ENCODE measurements at regions not wholly inside any gene's neighbourhood (a gene's known extent, or its start where the extent isn't known, plus 50 kb on each side); places are given as distances from the start of the nearest gene placed in this dataset.
A peak's percentile ranks its signal among the peaks of the same experiment; 100 is the strongest.

GRCh38 chr2:180412219-180412618, 405.1 kb upstream of the CWC22 start:
- H3K36me3 ChIP-seq: no peaks in the 10 kb centered on the region
- no peak overlapping the region for H3K27ac ChIP-seq
- no peak for DNase-seq
- no peaks in the 10 kb centered on the region for H3K9me3 ChIP-seq (replicated peaks)
- no peak overlapping the region for H3K4me3 ChIP-seq
- H3K27me3 ChIP-seq: no peaks in the 10 kb centered on the region
- peaks cover 3% of the 10 kb centered on the region; the same call in 1 of the 2 replicates for H3K4me1 ChIP-seq

- Histone ChIP-seq H3K36me3 (no peaks in the 10 kb centered on the region), H3K9me3 (replicated peaks) (no peaks in the 10 kb centered on the region), H3K4me1 (peaks cover 3% of the 10 kb centered on the region; the same call in 1 of the 2 replicates), H3K27ac (no peak overlapping the region), H3K27me3 (no peaks in the 10 kb centered on the region), H3K4me3 (no peak overlapping the region)
- DNase-seq: no peak
These were observed 404.6 kb upstream of the CWC22 start for GRCh38 chr2:180411661-180412060.

GRCh38 chr2:180406687-180407086, 399.6 kb upstream of the CWC22 start:
- H3K27ac ChIP-seq: no peak overlapping the region
- no peak overlapping the region for H3K4me3 ChIP-seq
- DNase-seq: no peak
- no peaks in the 10 kb centered on the region for H3K27me3 ChIP-seq
- peaks cover under 1% of the 10 kb centered on the region; the same call in 1 of the 2 replicates for H3K4me1 ChIP-seq
- no peaks in the 10 kb centered on the region for H3K9me3 ChIP-seq (replicated peaks)
- no peaks in the 10 kb centered on the region for H3K36me3 ChIP-seq

GRCh38 chr2:180405520-180405919, 398.4 kb upstream of the CWC22 start:
- H3K36me3 ChIP-seq: no peaks in the 10 kb centered on the region
- no peaks in the 10 kb centered on the region for H3K9me3 ChIP-seq (replicated peaks)
- H3K27me3 ChIP-seq: no peaks in the 10 kb centered on the region
- H3K4me1 ChIP-seq: no peaks in the 10 kb centered on the region
- no peak for DNase-seq
- no peak overlapping the region for H3K4me3 ChIP-seq
- H3K27ac ChIP-seq: no peak overlapping the region

- Histone ChIP-seq H3K4me3 (no peak overlapping the region), H3K27ac (no peak overlapping the region), H3K4me1 (no peaks in the 10 kb centered on the region), H3K9me3 (replicated peaks) (peaks cover 2% of the 10 kb centered on the region), H3K27me3 (no peaks in the 10 kb centered on the region), H3K36me3 (no peaks in the 10 kb centered on the region)
- DNase-seq: no peak
These were observed 387.2 kb upstream of the CWC22 start for GRCh38 chr2:180394305-180394704.

- no peak overlapping the region for H3K4me3 ChIP-seq
- H3K9me3 ChIP-seq (replicated peaks): no peaks in the 10 kb centered on the region; the same call in 1 of the 2 replicates
- H3K27ac ChIP-seq: no peak overlapping the region
- peaks cover 4% of the 10 kb centered on the region; the same call in 1 of the 2 replicates for H3K4me1 ChIP-seq
- H3K27me3 ChIP-seq: no peaks in the 10 kb centered on the region
- DNase-seq: no peak
- no peaks in the 10 kb centered on the region for H3K36me3 ChIP-seq
These were observed 378.6 kb upstream of the CWC22 start for GRCh38 chr2:180385601-180386201.

GRCh38 chr2:180376066-180376465, 369.0 kb upstream of the CWC22 start:
- DNase-seq: peak; percentile 61 to 83
- Histone ChIP-seq H3K4me3 (no peak overlapping the region), H3K4me1 (peaks cover 34% of the 10 kb centered on the region), H3K36me3 (no peaks in the 10 kb centered on the region), H3K9me3 (replicated peaks) (no peaks in the 10 kb centered on the region), H3K27me3 (no peaks in the 10 kb centered on the region), H3K27ac (peak overlapping the region; percentile 10)

- Histone ChIP-seq H3K4me3 (no peak overlapping the region), H3K4me1 (peaks cover 47% of the 10 kb centered on the region), H3K27me3 (no peaks in the 10 kb centered on the region), H3K27ac (no peak overlapping the region), H3K36me3 (no peaks in the 10 kb centered on the region), H3K9me3 (replicated peaks) (no peaks in the 10 kb centered on the region)
- peak in 1 of 2 experiments; percentile 26 for DNase-seq
These were observed 367.6 kb upstream of the CWC22 start for GRCh38 chr2:180374502-180375281.

GRCh38 chr2:180370511-180371205, 363.6 kb upstream of the CWC22 start:
- peak overlapping the region; percentile 67 for H3K27ac ChIP-seq
- DNase-seq: peak; percentile 48 to 72
- H3K4me1 ChIP-seq: peaks cover 49% of the 10 kb centered on the region
- H3K4me3 ChIP-seq: no peak overlapping the region
- no peaks in the 10 kb centered on the region for H3K9me3 ChIP-seq (replicated peaks)
- no peaks in the 10 kb centered on the region for H3K36me3 ChIP-seq
- H3K27me3 ChIP-seq: no peaks in the 10 kb centered on the region

- H3K4me1 ChIP-seq: peaks cover 42% of the 10 kb centered on the region
- H3K9me3 ChIP-seq (replicated peaks): no peaks in the 10 kb centered on the region
- no peaks in the 10 kb centered on the region for H3K36me3 ChIP-seq
- H3K27ac ChIP-seq: no peak overlapping the region
- no peak for DNase-seq
- H3K4me3 ChIP-seq: no peak overlapping the region
- no peaks in the 10 kb centered on the region for H3K27me3 ChIP-seq
These were observed 361.8 kb upstream of the CWC22 start for GRCh38 chr2:180368881-180369280.

- Histone ChIP-seq H3K27ac (no peak overlapping the region), H3K4me3 (no peak overlapping the region), H3K27me3 (no peaks in the 10 kb centered on the region), H3K9me3 (replicated peaks) (no peaks in the 10 kb centered on the region), H3K4me1 (peaks cover 42% of the 10 kb centered on the region), H3K36me3 (no peaks in the 10 kb centered on the region)
- no peak for DNase-seq
These were observed 360.7 kb upstream of the CWC22 start for GRCh38 chr2:180367815-180368214.

- Histone ChIP-seq H3K9me3 (replicated peaks) (no peaks in the 10 kb centered on the region), H3K4me3 (no peak overlapping the region), H3K4me1 (peaks cover 41% of the 10 kb centered on the region), H3K27me3 (no peaks in the 10 kb centered on the region), H3K36me3 (no peaks in the 10 kb centered on the region), H3K27ac (peak overlapping the region; percentile 43)
- peak in 1 of 2 experiments; percentile 51 for DNase-seq
These were observed 359.4 kb upstream of the CWC22 start for GRCh38 chr2:180366481-180366880.

- peaks cover 28% of the 10 kb centered on the region for H3K4me1 ChIP-seq
These were observed 357.6 kb upstream of the CWC22 start for GRCh38 chr2:180364719-180365118.

GRCh38 chr2:180360283-180360618, 353.2 kb upstream of the CWC22 start:
- H3K36me3 ChIP-seq: no peaks in the 10 kb centered on the region
- H3K4me3 ChIP-seq: no peak overlapping the region
- peaks cover 9% of the 10 kb centered on the region for H3K4me1 ChIP-seq
- H3K9me3 ChIP-seq (replicated peaks): peaks cover 6% of the 10 kb centered on the region
- no peak for DNase-seq
- H3K27ac ChIP-seq: no peak overlapping the region; the same call in 1 of the 2 replicates
- no peaks in the 10 kb centered on the region for H3K27me3 ChIP-seq

More at GRCh38 chr2:180364719-180365118, 357.6 kb upstream of the CWC22 start:
- Histone ChIP-seq H3K36me3 (no peaks in the 10 kb centered on the region), H3K27ac (no peak overlapping the region), H3K27me3 (no peaks in the 10 kb centered on the region), H3K9me3 (replicated peaks) (no peaks in the 10 kb centered on the region), H3K4me3 (no peak overlapping the region)
- no peak for DNase-seq
